Right lobe of liver (tissue), 6 donors: ENCODE measurements at regions not wholly inside any gene's neighbourhood (a gene's known extent, or its start where the extent isn't known, plus 50 kb on each side); places are given as distances from the start of the nearest gene placed in this dataset.

Experiments
- ATAC-seq, 4 donors: fragments of 200-7000 bp; cut with Tn5 transposase; one replicate each; pipeline ENCODE4 v1.9.1; 2020; ENCODE audit warnings: mild to moderate bottlenecking in 4 of 4, moderate library complexity in 4 of 4
- DNase-seq, 3 donors: peaks; one replicate each; pipeline ENCODE4 v3.0.0-alpha.2; 2020
- H3K27ac ChIP-seq, 3 donors: fragments of 200-600 bp; one replicate each; pipeline ENCODE4 v1.8.0; 2022
- H3K27me3 ChIP-seq, 2 donors: fragments of 200-600 bp; one replicate each; pipeline ENCODE4 v1.8.0; 2022
- H3K36me3 ChIP-seq, 4 donors: fragments of 200-600 bp; sonication (generic) in 1 of 4; one replicate each; pipeline versions ENCODE4 v1.5.1 to v1.8.0; 2017 to 2022; ENCODE audit warnings: control low read depth in 1 of 4
- H3K4me1 ChIP-seq, 4 donors: fragments of 200-600 bp; sonication (generic) in 1 of 4; one replicate each; pipeline versions ENCODE4 v1.5.1 to v1.8.0; 2017 to 2022; ENCODE audit warnings: control low read depth in 1 of 4
- H3K4me3 ChIP-seq, 3 donors: fragments of 200-600 bp; one replicate each; pipeline ENCODE4 v1.8.0; 2022
- H3K9me3 ChIP-seq, 4 donors: fragments of 200-600 bp; sonication (generic) in 1 of 4; one replicate each; pipeline versions ENCODE4 v1.5.1 to v1.8.0; 2017 to 2022; ENCODE audit warnings: control low read depth in 1 of 4
- CTCF ChIP-seq, 4 donors: fragments of 200-600 bp in 3 of 4; fragments of 450-650 bp in 1 of 4; IDR thresholded peaks; one replicate each; pipeline versions ENCODE4 v1.5.1 to v1.8.0; 2016 to 2022; ENCODE audit warnings: antibody characterized with exemption in 4 of 4, mild to moderate bottlenecking in 2 of 4
- POLR2A ChIP-seq: fragments of 450-650 bp; IDR thresholded peaks from one replicate; pipeline ENCODE4 v1.6.1; 2017; ENCODE audit warnings: antibody characterized with exemption, mild to moderate bottlenecking
- WGBS: methylation state at CpG from one replicate; pipeline ENCODE4 v1.1.6; 2018; ENCODE audit warnings: low coverage, low lambda C conversion rate; ENCODE audit not compliant: insufficient coverage; ENCODE audit errors: missing lambda C conversion rate; 5-methylcytosine and 5-hydroxymethylcytosine counted together
- intact Hi-C, 2 donors: fragments of 100-400 bp; cut with DNase I; formaldehyde crosslinking; loops; one replicate each; pipeline versions ENCODE4 v1.11.2 to v1.14.1; 2022
- donor health status: DM: no; HTN: yes; CAD: no.
- donor health status: DM: no; HTN: no; CAD: no.
- donor health status: DM: no; HTN: no; CAD: no.
- donor health status: DM: no; HTN: yes; CAD: no.
- donor health status: DM: no; HTN: yes; CAD: no.

DNA sequence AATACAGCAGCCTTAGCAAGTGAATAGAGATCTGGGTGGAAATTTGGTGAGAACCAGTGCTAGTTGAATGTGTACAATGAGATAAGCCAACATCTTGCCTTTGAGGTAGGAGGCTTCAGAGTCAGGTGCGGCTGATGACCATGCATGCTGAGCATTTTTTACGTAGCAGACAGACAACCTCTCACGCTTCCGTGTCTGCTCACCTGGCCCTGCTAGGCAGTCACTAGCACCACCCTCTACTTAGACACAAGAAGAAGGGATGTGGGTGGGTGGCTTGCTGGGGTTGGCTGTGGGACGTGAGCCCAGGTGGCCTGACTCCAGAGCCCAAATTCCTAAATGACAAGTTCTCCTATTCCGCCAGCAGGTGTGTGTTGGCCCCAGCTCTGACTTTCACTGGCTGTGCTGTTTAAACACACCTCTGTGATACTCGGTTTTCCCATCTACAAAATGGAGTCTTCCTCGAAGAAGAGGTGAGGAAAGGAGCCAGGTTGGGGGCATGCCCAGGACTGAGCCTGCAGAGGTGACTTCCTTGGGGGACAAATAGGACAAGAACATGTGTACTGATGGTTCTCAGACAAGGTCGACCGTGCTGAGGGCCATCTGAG lies 57.8 kb upstream of the BCL11B start:
- DNase-seq, result peak in 1 of 3 donors; percentile 27
- H3K36me3 ChIP-seq, result no peaks in the 10 kb centered on the region
- TF ChIP-seq POLR2A (no peak), CTCF (IDR thresholded peaks at IDR 0.05) (no peak)
- no peak for ATAC-seq
- intact Hi-C loops, result no loop called here
- whole genome bisulfite sequencing, result 55% methylated on average over 4 of the region's 10 CpGs
- no peaks in the 10 kb centered on the region for H3K27me3 ChIP-seq
- H3K4me1 ChIP-seq, result no peaks in the 10 kb centered on the region
- no peak overlapping the region for H3K27ac ChIP-seq
- H3K9me3 ChIP-seq, result no peaks in the 10 kb centered on the region
- no peak overlapping the region for H3K4me3 ChIP-seq

- DNase-seq (peak in 1 of 3 donors; percentile 27), ATAC-seq (no peak)
- intact Hi-C loops, result no loop called here
- Histone ChIP-seq H3K36me3 (no peaks in the 10 kb centered on the region), H3K9me3 (no peaks in the 10 kb centered on the region), H3K27me3 (no peaks in the 10 kb centered on the region), H3K4me3 (no peak overlapping the region), H3K27ac (no peak overlapping the region), H3K4me1 (no peaks in the 10 kb centered on the region)
- no peak for TF ChIP-seq POLR2A
- no peak for TF ChIP-seq CTCF (IDR thresholded peaks at IDR 0.05)
- WGBS, result 63% methylated on average over 5 of the region's 14 CpGs
Measured at GRCh38 chr14:99327458-99328250, 55.7 kb upstream of the BCL11B start.

GRCh38 chr14:99327050-99327449 lies 55.1 kb upstream of the BCL11B start:
- Histone ChIP-seq H3K4me3 (no peak overlapping the region), H3K4me1 (no peaks in the 10 kb centered on the region), H3K27ac (no peak overlapping the region), H3K27me3 (no peaks in the 10 kb centered on the region), H3K36me3 (no peaks in the 10 kb centered on the region), H3K9me3 (no peaks in the 10 kb centered on the region)
- WGBS, result 67% methylated on average over 2 of the region's 5 CpGs
- ATAC-seq (no peak), DNase-seq (peak in 1 of 3 donors; percentile 15)
- TF ChIP-seq POLR2A, result no peak
- no peak for TF ChIP-seq CTCF (IDR thresholded peaks at IDR 0.05)
- intact Hi-C loops, result no loop called here

- Histone ChIP-seq H3K36me3 (no peaks in the 10 kb centered on the region), H3K27me3 (no peaks in the 10 kb centered on the region), H3K9me3 (no peaks in the 10 kb centered on the region), H3K27ac (no peak overlapping the region), H3K4me1 (no peaks in the 10 kb centered on the region), H3K4me3 (no peak overlapping the region)
- intact Hi-C loops, result no loop called here
- DNase-seq, result no peak
- ATAC-seq, result no peak
- WGBS, result 92% methylated on average over 5 of the region's 8 CpGs
- no peak for TF ChIP-seq POLR2A
- no peak for TF ChIP-seq CTCF (IDR thresholded peaks at IDR 0.05)
Measured at GRCh38 chr14:99326041-99326710, 54.2 kb upstream of the BCL11B start.
